Mammary epithelial cell (primary cell): ENCODE measurements at regions not wholly inside any gene's neighbourhood (a gene's known extent, or its start where the extent isn't known, plus 50 kb on each side); places are given as distances from the start of the nearest gene placed in this dataset.

ENCODE experiments used
- CTCF ChIP-seq, 2 donors: IDR thresholded peaks in 1 of 2; conservative IDR thresholded peaks in 1 of 2; 2 replicates each; pipeline ENCODE4 v1.5.1; 2011 to 2012; ENCODE audit warnings: inconsistent platforms in 2 of 2, low read length in 2 of 2, mild to moderate bottlenecking in 2 of 2, control low read depth in 1 of 2, low read depth in 1 of 2; ENCODE audit not compliant: insufficient read depth in 1 of 2; ENCODE audit errors: extremely low read depth in 1 of 2
- EZH2 ChIP-seq: IDR thresholded peaks from 2 replicates; pipeline ENCODE4 v1.6.1; 2012; ENCODE audit warnings: low read length, inconsistent platforms, borderline replicate concordance

DNA sequence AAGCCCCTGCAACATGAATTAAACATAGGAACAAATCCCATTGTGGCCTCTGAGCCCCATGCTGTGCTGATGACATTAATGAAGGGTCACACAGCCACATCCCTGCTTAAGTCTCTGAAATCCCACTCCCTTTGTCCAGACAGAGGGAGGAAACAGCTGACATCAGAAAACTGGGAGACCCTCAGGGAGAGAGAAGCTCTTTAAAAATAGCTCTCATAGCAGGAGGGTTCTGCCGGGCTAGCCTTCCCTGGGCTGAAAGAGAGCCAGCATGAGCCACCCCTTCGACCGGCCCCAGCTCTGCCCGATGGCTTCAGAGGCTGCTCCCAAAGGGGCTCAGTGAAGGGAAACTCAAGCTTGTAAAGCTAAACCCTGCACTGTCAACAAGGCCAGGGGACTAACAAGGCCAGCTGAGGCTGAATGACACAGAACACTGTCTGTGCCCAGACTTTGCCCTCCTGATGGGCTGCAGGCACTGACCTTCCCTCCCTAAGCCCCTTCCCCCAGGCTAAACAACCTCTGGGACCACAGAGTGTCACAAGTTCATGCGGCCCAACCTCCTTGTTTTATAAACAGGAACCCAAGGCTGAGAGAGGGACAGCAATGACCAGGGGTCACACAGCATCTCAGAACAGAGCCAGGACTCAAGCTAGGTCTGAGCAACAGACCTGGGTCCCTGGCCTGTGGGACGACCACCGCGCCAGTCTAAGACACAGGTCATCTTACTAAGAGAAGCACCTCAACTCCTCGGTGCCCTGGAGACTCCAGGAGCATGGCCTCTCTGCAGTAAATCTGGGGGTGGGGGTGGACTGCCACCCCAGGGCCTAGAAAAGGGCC lies 163.8 kb downstream of the CHST1 start:
- TF ChIP-seq CTCF (conservative IDR thresholded peaks at IDR 0.05 in 1 of 2, IDR thresholded peaks at IDR 0.05 in 1 of 2; ENCODE audit: extremely low read depth in 1 of 2, insufficient read depth in 1 of 2, low read depth in 1 of 2, low read length in 2 of 2) (no peak), EZH2 (no peak)
